ENCODE measurements at regions not wholly inside any gene's neighbourhood (a gene's known extent, or its start where the extent isn't known, plus 50 kb on each side); places are given as distances from the start of the nearest gene placed in this dataset.

DNA sequence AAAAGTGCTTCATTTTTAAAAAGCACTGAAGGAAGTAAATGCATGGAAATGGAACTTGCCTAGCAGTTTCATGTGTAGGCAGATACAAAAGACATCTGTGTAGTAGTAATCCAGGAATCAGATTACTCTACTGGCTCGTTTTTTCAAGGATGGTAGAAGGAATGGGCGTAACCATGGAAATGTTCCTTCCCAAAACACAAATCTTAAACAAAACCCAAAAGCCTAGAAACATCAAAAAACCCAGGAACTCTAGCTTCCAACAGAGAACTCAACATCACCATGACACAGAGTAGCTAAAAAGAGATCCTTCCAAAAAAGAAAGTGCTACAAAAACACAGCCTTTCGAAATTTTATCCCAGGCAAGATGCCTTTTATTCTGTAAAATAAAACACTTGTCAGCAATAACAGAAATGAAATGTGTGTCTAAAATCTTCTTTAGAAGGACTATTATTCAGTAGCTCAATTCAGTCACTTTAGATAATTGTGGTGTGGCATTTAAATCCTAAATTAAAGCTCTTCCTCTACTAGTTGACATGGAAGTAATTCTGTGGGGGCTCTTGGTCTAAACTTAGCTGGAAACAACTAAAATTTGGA is 81.7 kb downstream of the FAM217A start:
- in situ Hi-C loops (cut with HindIII; ENCODE audit: low sequenced_read_pairs), result loop anchor here (25.0 kb wide), 1 partner anchor 710 kb away; no protein-coding TSS in a partner anchor

DNA sequence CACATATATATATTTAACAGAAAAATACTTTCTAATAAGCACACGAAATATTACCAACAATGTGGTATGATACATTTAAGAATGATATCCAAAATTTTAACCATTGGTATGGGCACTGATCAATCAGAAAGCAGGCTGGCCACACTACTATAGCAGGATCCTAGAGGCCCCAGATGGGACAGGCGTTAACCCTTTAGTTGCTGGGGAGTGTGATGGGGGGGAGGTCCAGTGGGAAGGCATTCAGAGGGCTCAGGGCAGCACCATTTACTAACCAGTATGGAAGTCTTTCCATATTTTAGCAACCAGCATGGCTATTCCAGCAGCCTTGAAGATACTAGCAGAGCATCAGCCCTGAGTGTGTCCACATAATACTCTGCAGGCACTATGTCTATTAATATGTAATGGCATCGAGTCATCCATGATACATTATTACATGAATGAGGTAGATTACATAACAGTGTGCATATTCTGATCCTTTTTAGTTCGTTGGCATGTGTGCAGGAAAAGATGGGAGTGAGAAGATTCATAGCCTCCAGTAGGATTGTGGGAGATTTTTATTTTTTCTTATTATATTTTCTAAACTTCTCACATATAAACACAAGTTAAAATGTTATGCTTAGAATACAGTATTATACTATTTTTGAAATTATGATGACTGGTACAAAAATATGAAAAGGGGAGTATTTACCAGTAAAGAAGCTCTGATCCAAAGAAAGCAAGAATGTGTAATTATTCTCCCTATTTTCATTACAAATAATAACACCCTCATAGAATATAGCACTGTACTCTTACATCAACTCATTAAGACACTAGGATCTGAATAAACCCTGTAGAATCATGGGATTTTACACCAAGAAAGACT is 78.9 kb downstream of the FAM217A start:
- in situ Hi-C loops (cut with HindIII; ENCODE audit: low sequenced_read_pairs), result loop anchor here (25.0 kb wide), 1 partner anchor 713 kb away; no protein-coding TSS in a partner anchor

DNA sequence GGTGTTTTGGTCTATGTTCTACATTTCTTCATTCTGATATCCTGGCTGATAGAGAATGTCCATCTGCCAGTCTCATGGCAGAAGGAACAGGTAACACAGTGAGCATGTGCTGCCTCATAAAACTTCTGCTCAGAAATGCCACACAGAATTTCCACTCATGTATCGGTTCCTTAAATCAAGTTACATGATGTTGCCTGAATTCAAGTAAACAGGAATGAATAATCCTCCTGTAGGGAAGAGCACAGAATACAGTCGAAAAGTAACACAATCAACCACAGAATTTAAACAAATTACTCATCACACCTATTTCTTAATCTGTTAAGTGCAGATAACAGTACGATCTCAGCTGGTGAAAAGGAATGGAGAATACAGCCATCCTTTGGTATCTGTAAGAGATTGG is 74.7 kb downstream of the FAM217A start:
- in situ Hi-C loops (cut with HindIII; ENCODE audit: low sequenced_read_pairs), result no loop called here

DNA sequence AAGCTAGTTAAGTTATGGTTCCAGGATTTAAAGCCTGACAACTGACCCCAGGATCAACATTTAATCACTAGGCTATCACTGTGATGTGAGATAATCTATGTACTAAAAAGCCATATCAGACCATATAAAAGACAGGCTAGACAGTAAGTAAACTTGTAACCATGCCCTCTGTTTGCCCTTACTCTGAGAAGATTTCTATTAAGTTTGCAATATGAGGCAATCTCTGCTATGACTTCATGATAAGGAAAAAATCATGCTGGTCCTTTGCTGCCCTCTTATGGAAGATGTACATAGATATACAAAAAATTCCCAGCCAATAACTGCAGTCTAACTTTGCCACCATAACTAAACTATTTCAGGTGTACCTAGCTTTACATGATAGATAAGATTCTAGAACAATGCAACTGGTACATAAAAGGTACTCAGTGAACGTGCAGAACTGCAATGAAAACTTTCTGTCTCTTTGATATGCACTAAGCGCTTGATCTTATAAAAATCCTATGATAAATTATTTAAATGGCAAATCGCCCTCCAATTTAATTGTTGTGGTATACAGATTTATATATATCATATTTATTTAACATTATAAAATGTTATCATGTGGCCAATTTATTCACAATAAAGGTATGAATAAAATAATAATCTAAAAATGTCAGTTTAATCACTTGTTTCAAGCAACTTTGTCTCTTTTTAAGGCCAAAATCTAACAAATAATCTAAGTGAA is 70.5 kb downstream of the FAM217A start:
- in situ Hi-C loops (cut with HindIII; ENCODE audit: low sequenced_read_pairs), result no loop called here

DNA sequence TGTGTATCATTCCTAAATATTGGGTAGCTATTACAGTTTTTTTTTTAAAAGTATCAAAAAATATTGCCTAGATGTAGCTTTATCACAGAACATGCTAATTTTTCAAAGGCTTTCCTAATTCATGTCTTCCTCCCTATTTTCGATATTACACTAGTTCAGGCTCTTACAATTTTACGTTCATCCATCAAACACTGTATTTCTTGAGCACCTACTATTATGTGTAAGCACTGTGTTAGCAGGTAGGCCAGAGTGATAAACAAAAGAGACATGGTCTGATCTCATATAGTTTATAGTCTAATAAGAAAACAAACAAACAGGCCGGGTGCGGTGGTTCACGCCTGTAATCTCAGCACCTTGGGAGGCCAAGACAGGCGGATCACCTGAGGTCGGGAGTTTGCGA is 69.5 kb downstream of the FAM217A start:
- in situ Hi-C loops (cut with HindIII; ENCODE audit: low sequenced_read_pairs), result no loop called here

DNA sequence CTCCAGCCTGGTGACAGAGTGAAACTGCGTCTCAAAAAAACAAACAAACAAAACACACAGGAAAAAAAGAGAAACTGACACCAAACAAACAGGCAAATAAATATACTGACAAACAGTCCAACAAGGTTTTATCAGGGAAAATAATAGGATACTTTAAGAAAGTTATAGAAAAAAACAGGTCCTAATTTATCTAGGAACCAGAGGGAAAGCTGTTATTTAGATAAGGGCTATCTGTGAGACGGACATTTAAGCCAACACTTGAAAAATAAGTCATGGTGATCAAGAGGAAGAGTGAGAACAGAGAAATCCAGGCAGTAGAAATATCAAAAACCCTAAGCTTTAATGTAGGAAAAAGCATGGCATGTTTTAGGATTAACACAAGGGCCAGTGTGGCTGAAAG is 68.9 kb downstream of the FAM217A start:
- in situ Hi-C loops (cut with HindIII; ENCODE audit: low sequenced_read_pairs), result no loop called here

DNA sequence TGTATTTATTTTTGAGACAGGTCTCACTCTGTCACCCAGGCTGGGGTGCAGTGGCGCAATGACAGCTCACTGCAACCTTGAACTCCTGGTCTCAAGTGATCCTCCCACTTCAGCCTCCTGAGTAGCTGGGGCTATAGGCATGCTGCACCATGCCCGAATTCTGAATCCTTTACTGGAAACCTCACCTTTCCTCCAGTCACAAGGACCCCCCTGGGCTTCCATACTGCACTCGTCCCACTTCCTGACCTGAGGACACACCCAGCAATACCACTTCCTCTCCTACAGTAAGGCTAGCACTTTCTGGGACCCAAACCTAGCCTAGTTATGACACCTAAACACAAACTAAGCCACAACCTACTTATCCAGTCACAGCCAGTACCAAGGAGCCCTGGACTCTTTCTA is 68.2 kb downstream of the FAM217A start:
- in situ Hi-C loops (cut with HindIII; ENCODE audit: low sequenced_read_pairs), result no loop called here

DNA sequence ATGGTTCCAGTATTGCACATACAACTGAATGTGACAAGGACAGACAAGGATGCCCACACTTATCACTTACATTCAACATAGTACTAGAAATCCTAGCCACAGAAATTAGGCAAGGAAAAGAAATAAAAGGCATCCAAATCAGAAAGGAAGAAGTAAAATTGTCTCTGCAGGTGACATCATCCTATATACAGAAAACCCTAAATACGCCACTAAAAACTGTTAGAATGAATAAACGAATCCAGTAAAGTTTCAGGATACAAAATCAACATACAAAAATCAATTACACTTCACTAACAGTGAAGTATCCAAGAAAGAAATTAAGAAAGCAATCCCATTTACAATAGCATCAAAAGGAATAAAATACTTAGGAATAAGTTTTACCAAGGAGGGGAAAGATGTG is 66.1 kb downstream of the FAM217A start:
- in situ Hi-C loops (cut with HindIII; ENCODE audit: low sequenced_read_pairs), result no loop called here

DNA sequence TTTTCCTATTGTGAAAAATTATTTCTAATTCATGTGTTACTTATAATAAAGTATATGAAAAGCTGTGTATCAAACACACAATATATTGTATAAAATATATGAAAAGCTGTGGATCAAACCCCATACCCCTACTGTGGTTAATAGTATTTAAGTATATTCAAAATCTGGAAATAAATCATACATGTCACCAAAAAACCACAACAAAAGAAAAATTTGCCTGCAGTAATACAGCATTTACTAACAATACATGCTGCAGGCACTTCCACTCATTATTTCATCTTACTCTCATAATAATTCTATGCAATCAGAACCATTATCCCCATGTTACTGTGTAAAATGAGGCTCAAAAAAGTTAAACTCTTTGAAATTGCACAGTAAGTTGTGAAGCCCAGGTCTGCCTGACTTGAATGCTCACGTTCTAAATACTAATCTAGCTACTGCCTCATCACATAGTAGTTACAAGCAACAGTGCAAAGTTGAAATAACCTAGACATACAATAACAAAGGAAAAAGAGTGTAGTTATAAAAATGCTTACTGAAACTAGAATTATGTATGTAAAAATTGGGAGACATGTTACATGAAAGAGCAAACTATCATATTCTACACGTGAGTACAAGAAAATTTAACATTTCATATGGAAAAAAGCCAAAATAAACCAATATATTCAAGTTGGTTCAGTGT is 61.7 kb downstream of the FAM217A start:
- in situ Hi-C loops (cut with HindIII; ENCODE audit: low sequenced_read_pairs), result no loop called here

DNA sequence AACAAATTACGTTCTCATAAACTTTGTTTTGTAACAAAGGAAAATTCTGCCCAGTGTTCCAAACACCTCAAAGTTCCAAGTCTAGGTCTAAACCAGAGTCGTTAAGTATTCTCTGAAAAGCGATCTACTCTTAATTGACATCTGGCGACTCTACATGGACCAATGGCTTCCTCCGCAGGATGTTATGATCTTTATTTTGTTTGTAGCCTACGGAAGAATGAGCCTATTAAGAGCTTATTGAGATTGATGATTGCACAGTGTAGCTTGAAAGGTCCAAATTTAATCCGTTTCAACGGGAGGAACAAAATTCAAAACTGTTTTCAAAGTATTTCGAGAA is 61.1 kb downstream of the FAM217A start:
- in situ Hi-C loops (cut with HindIII; ENCODE audit: low sequenced_read_pairs), result no loop called here

DNA sequence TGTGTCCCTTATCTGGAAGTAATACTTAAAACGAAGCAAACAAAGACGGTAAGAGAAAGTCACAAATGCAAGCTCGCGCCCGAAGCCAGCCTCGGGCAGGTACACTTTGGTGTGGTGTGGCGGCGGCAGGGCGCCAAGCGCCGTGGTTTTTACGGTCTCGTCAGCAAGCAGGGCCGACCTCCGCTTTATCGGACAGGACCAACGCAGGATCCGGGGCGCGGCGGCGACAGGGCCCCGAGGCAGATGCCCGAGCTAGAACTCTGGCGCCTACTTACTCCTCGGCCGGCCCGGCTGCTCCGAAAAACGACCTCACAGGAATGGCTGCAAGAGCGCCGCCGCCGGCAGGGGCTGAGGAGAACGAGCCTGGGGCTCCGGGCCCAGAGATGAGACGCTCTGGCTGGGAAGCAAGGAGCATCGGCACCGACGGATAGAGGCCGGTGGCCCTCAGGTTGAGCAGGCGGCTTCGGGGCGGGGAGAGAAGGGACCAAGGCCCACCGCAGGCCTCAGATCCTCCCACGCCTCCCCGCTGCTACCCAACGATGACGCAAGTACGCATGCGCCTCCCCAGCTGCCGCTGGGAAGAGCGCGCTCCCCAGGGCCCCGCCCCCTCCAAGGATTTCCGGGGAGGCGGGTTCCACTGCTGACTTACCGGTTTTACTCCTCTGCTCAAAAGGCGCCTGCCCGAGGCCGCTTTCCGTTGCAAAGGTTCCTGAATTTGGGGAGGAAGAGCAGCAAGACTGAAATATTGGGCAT is 60.6 kb downstream of the FAM217A start:
- in situ Hi-C loops (cut with HindIII; ENCODE audit: low sequenced_read_pairs), result no loop called here
